Heart left ventricle (tissue), 13 donors: ENCODE measurements at regions not wholly inside any gene's neighbourhood (a gene's known extent, or its start where the extent isn't known, plus 50 kb on each side); places are given as distances from the start of the nearest gene placed in this dataset.

Experiments used
- POLR2A ChIP-seq, 2 donors: fragments of 450-650 bp; IDR thresholded peaks; one replicate each; pipeline ENCODE4 v1.6.1; 2017; ENCODE audit warnings: antibody characterized with exemption in 2 of 2, mild to moderate bottlenecking in 2 of 2, moderate library complexity in 2 of 2
- TF ChIP-seq, protein P1 (sequence below), 12 donors: fragments of 200-600 bp; sonication (generic) in 4 of 12; IDR thresholded peaks; one replicate each; pipeline versions ENCODE4 v1.5.0 to v1.8.0; 2018 to 2022; ENCODE audit warnings: antibody characterized with exemption in 12 of 12, mild to moderate bottlenecking in 5 of 12
- donor health status: ischemic (EF 13 %, LVEDD 7.1; RV severe dilation, severe dysfunction).
- donor health status: DM: no; HTN: yes; CAD: no.
- donor health status: DM: no; HTN: no; CAD: no.
- donor health status: ischemic (EF 25% LVEDD 6.9; RV normal size, moderate dysfunction).
- donor health status: ischemic (EF 25% LVEDD 5.7; RV mildly dilated, moderate dysfunction).
- donor health status: ischemic (EF 35%, LVEDD 5.7; RV mildly dilated, moderate dysfunction).
- donor health status: nonischemic (EF 11% LVEDD 7.7; RV severe dilation, severe dysfunction).
- donor health status: DM: yes; HTN: yes; CAD: no.
- donor health status: PGD.
- donor health status: ischemic (EF 29% LVEDD 5.4; RV normal size, mild dysfunction).
- donor health status: nonischemic (EF 23%, LVEDD 6.1; RV moderate dilation, normal function).

- TF ChIP-seq POLR2A (IDR thresholded peaks at IDR 0.05): no peak
- TF ChIP-seq, protein P1, sequence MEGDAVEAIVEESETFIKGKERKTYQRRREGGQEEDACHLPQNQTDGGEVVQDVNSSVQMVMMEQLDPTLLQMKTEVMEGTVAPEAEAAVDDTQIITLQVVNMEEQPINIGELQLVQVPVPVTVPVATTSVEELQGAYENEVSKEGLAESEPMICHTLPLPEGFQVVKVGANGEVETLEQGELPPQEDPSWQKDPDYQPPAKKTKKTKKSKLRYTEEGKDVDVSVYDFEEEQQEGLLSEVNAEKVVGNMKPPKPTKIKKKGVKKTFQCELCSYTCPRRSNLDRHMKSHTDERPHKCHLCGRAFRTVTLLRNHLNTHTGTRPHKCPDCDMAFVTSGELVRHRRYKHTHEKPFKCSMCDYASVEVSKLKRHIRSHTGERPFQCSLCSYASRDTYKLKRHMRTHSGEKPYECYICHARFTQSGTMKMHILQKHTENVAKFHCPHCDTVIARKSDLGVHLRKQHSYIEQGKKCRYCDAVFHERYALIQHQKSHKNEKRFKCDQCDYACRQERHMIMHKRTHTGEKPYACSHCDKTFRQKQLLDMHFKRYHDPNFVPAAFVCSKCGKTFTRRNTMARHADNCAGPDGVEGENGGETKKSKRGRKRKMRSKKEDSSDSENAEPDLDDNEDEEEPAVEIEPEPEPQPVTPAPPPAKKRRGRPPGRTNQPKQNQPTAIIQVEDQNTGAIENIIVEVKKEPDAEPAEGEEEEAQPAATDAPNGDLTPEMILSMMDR (IDR thresholded peaks at IDR 0.05): no peak
These were observed 104.8 kb downstream of the ISOC1 start for GRCh38 chr5:129199308-129199707.
